ENCODE measurements at regions not wholly inside any gene's neighbourhood (a gene's known extent, or its start where the extent isn't known, plus 50 kb on each side); places are given as distances from the start of the nearest gene placed in this dataset.

- no peak for TF ChIP-seq TAF1 (IDR thresholded peaks at IDR 0.05; ENCODE audit: borderline replicate concordance, insufficient read depth, low read length)
- no peak for TF ChIP-seq SIN3A (IDR thresholded peaks at IDR 0.05; ENCODE audit: borderline replicate concordance, insufficient read depth, low read length)
- TF ChIP-seq REST (IDR thresholded peaks at IDR 0.05; ENCODE audit: insufficient read depth in 1 of 2, low read depth in 2 of 2, low read length in 2 of 2): no peak
- no peak for TF ChIP-seq POLR2AphosphoS5 (IDR thresholded peaks at IDR 0.05; ENCODE audit: low read depth, low read length)
- no peak for TF ChIP-seq FOXP2 (optimal IDR thresholded peaks at IDR 0.05; ENCODE audit: borderline replicate concordance, extremely low read depth, extremely low read length, insufficient read depth)
Observed at GRCh38 chr13:21970172-21970571, 299.3 kb downstream of the FGF9 start.

GRCh38 chr13:21970918-21971317 is 300.0 kb downstream of the FGF9 start:
- TF ChIP-seq TAF1 (IDR thresholded peaks at IDR 0.05; ENCODE audit: borderline replicate concordance, insufficient read depth, low read length) (no peak), FOXP2 (optimal IDR thresholded peaks at IDR 0.05; ENCODE audit: borderline replicate concordance, extremely low read depth, extremely low read length, insufficient read depth) (no peak), POLR2AphosphoS5 (IDR thresholded peaks at IDR 0.05; ENCODE audit: low read depth, low read length) (no peak), REST (IDR thresholded peaks at IDR 0.05; ENCODE audit: insufficient read depth in 1 of 2, low read depth in 2 of 2, low read length in 2 of 2) (no peak), SIN3A (IDR thresholded peaks at IDR 0.05; ENCODE audit: borderline replicate concordance, insufficient read depth, low read length) (no peak)

- TF ChIP-seq TAF1 (IDR thresholded peaks at IDR 0.05; ENCODE audit: borderline replicate concordance, insufficient read depth, low read length) (no peak), SIN3A (IDR thresholded peaks at IDR 0.05; ENCODE audit: borderline replicate concordance, insufficient read depth, low read length) (no peak), REST (IDR thresholded peaks at IDR 0.05; ENCODE audit: insufficient read depth in 1 of 2, low read depth in 2 of 2, low read length in 2 of 2) (no peak)
Observed at GRCh38 chr13:21971662-21972621, 301.1 kb downstream of the FGF9 start.

- no peak for TF ChIP-seq POLR2AphosphoS5 (IDR thresholded peaks at IDR 0.05; ENCODE audit: low read depth, low read length)
- TF ChIP-seq FOXP2 (optimal IDR thresholded peaks at IDR 0.05; ENCODE audit: borderline replicate concordance, extremely low read depth, extremely low read length, insufficient read depth): no peak
- TF ChIP-seq SIN3A (IDR thresholded peaks at IDR 0.05; ENCODE audit: borderline replicate concordance, insufficient read depth, low read length): no peak
Observed at GRCh38 chr13:21973437-21974125, 302.7 kb downstream of the FGF9 start.

- TF ChIP-seq FOXP2 (optimal IDR thresholded peaks at IDR 0.05; ENCODE audit: borderline replicate concordance, extremely low read depth, extremely low read length, insufficient read depth) (no peak), TAF1 (IDR thresholded peaks at IDR 0.05; ENCODE audit: borderline replicate concordance, insufficient read depth, low read length) (no peak), REST (IDR thresholded peaks at IDR 0.05; ENCODE audit: insufficient read depth in 1 of 2, low read depth in 2 of 2, low read length in 2 of 2) (no peak), SIN3A (IDR thresholded peaks at IDR 0.05; ENCODE audit: borderline replicate concordance, insufficient read depth, low read length) (no peak), POLR2AphosphoS5 (IDR thresholded peaks at IDR 0.05; ENCODE audit: low read depth, low read length) (no peak)
Observed at GRCh38 chr13:21974741-21975140, 303.9 kb downstream of the FGF9 start.
